ENCODE measurements at regions not wholly inside any gene's neighbourhood (a gene's known extent, or its start where the extent isn't known, plus 50 kb on each side); places are given as distances from the start of the nearest gene placed in this dataset.

DNA sequence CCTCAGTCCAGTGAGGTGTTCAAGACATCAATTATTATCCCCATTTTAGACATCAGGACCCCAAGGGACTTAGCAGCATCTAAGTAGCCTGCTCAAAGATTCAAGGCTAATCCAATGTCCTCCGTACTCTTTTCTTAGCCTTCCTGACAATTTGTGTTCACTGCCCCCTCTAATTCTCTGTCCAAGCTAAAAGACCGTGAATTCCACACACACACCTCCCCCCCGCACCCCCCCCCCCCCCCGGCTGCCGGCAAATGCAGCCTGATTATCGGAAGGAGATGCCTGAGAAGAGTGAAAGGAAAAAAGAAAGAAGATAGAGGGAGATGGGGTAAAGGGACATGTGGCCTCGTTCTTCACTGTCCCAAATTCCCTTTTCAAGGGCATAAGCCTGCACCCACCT is 58.1 kb upstream of the NLK start:
- Histone ChIP-seq H3K4me1 (ENCODE audit: control insufficient read depth in 1 of 2, insufficient read depth in 2 of 2, low read length in 2 of 2) (peaks cover 0 to 3% of the 10 kb centered on the region in 2 experiments; a peak in 1 of 4 replicates), H3K4me2 (ENCODE audit: low read length) (no peak overlapping the region), H3K9me2 (ENCODE audit: insufficient read depth) (no peaks in the 10 kb centered on the region), H4K20me1 (ENCODE audit: insufficient read depth) (no peaks in the 10 kb centered on the region), H3K4me3 (replicated peaks in 1 of 2; ENCODE audit: low read depth in 1 of 2, low read length in 2 of 2) (no peak overlapping the region), H3K27ac (ENCODE audit: low read depth, low read length) (no peak overlapping the region), H3K79me2 (ENCODE audit: insufficient read depth, low read length) (no peaks in the 10 kb centered on the region), H3K9ac (ENCODE audit: low read length) (no peak overlapping the region), H3K27me3 (ENCODE audit: insufficient read depth, low read length) (no peaks in the 10 kb centered on the region), H2AFZ (ENCODE audit: low read depth, low read length, poor library complexity, severe bottlenecking) (no peak overlapping the region), H3K9me3 (ENCODE audit: control insufficient read depth in 1 of 2, insufficient read depth in 1 of 2, low read depth in 1 of 2, low read length in 2 of 2) (no peaks in the 10 kb centered on the region), H3K36me3 (ENCODE audit: control insufficient read depth in 1 of 2, insufficient read depth in 2 of 2, low read length in 2 of 2) (no peaks in the 10 kb centered on the region)
- no TSS peak for BruUV-seq (replicated peaks)
- RAD21 ChIA-PET (ENCODE audit: low non-redundant PET in 1 of 2, low total read pairs in 2 of 2, uncharacterized antibody in 2 of 2, unreplicated experiment in 2 of 2), result no interaction called here
- ATAC-seq (no peak), DNase-seq (ENCODE audit: low read depth, low spot score) (no peak)
- TF ChIP-seq EZH2 (IDR thresholded peaks at IDR 0.05) (no peak), SP1 (IDR thresholded peaks at IDR 0.05; ENCODE audit: low read depth) (no peak), FOSL1 (IDR thresholded peaks at IDR 0.05; ENCODE audit: low read depth) (no peak), SRF (IDR thresholded peaks at IDR 0.05; ENCODE audit: low read depth) (no peak), ZNF274 (IDR thresholded peaks at IDR 0.05; ENCODE audit: low read depth, low read length) (no peak), SIN3A (IDR thresholded peaks at IDR 0.05; ENCODE audit: low read depth) (no peak), CEBPB (IDR thresholded peaks at IDR 0.05; ENCODE audit: low read depth) (no peak), TCF7L2 (IDR thresholded peaks at IDR 0.05; ENCODE audit: borderline replicate concordance, extremely low read depth, insufficient read depth, insufficient read length) (no peak), JUND (IDR thresholded peaks at IDR 0.05) (no peak), YY1 (IDR thresholded peaks at IDR 0.05; ENCODE audit: extremely low read depth, insufficient replicate concordance, low read depth, low read length) (no peak), CBX3 (IDR thresholded peaks at IDR 0.05; ENCODE audit: low read depth) (no peak), EGR1 (IDR thresholded peaks at IDR 0.05; ENCODE audit: low read depth) (no peak), EZH2phosphoT487 (IDR thresholded peaks at IDR 0.05; ENCODE audit: borderline replicate concordance) (no peak), ZFX (IDR thresholded peaks at IDR 0.05) (no peak), RAD21 (IDR thresholded peaks at IDR 0.05; ENCODE audit: low read depth) (no peak)
- TF ChIP-seq, protein P1, sequence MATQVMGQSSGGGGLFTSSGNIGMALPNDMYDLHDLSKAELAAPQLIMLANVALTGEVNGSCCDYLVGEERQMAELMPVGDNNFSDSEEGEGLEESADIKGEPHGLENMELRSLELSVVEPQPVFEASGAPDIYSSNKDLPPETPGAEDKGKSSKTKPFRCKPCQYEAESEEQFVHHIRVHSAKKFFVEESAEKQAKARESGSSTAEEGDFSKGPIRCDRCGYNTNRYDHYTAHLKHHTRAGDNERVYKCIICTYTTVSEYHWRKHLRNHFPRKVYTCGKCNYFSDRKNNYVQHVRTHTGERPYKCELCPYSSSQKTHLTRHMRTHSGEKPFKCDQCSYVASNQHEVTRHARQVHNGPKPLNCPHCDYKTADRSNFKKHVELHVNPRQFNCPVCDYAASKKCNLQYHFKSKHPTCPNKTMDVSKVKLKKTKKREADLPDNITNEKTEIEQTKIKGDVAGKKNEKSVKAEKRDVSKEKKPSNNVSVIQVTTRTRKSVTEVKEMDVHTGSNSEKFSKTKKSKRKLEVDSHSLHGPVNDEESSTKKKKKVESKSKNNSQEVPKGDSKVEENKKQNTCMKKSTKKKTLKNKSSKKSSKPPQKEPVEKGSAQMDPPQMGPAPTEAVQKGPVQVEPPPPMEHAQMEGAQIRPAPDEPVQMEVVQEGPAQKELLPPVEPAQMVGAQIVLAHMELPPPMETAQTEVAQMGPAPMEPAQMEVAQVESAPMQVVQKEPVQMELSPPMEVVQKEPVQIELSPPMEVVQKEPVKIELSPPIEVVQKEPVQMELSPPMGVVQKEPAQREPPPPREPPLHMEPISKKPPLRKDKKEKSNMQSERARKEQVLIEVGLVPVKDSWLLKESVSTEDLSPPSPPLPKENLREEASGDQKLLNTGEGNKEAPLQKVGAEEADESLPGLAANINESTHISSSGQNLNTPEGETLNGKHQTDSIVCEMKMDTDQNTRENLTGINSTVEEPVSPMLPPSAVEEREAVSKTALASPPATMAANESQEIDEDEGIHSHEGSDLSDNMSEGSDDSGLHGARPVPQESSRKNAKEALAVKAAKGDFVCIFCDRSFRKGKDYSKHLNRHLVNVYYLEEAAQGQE (IDR thresholded peaks at IDR 0.05; ENCODE audit: low read depth), result no peak
- TF ChIP-seq, protein P2, sequence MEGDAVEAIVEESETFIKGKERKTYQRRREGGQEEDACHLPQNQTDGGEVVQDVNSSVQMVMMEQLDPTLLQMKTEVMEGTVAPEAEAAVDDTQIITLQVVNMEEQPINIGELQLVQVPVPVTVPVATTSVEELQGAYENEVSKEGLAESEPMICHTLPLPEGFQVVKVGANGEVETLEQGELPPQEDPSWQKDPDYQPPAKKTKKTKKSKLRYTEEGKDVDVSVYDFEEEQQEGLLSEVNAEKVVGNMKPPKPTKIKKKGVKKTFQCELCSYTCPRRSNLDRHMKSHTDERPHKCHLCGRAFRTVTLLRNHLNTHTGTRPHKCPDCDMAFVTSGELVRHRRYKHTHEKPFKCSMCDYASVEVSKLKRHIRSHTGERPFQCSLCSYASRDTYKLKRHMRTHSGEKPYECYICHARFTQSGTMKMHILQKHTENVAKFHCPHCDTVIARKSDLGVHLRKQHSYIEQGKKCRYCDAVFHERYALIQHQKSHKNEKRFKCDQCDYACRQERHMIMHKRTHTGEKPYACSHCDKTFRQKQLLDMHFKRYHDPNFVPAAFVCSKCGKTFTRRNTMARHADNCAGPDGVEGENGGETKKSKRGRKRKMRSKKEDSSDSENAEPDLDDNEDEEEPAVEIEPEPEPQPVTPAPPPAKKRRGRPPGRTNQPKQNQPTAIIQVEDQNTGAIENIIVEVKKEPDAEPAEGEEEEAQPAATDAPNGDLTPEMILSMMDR (IDR thresholded peaks at IDR 0.05 in 2 of 3, conservative IDR thresholded peaks at IDR 0.05 in 1 of 3; ENCODE audit: borderline replicate concordance in 1 of 3, insufficient read depth in 1 of 3, low read depth in 2 of 3, low read length in 2 of 3), result no peak
- TF ChIP-seq, protein P3, sequence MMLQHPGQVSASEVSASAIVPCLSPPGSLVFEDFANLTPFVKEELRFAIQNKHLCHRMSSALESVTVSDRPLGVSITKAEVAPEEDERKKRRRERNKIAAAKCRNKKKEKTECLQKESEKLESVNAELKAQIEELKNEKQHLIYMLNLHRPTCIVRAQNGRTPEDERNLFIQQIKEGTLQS (IDR thresholded peaks at IDR 0.05), result no peak
- TF ChIP-seq, protein P4, sequence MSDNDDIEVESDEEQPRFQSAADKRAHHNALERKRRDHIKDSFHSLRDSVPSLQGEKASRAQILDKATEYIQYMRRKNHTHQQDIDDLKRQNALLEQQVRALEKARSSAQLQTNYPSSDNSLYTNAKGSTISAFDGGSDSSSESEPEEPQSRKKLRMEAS (IDR thresholded peaks at IDR 0.05), result no peak
- TF ChIP-seq, protein P5, sequence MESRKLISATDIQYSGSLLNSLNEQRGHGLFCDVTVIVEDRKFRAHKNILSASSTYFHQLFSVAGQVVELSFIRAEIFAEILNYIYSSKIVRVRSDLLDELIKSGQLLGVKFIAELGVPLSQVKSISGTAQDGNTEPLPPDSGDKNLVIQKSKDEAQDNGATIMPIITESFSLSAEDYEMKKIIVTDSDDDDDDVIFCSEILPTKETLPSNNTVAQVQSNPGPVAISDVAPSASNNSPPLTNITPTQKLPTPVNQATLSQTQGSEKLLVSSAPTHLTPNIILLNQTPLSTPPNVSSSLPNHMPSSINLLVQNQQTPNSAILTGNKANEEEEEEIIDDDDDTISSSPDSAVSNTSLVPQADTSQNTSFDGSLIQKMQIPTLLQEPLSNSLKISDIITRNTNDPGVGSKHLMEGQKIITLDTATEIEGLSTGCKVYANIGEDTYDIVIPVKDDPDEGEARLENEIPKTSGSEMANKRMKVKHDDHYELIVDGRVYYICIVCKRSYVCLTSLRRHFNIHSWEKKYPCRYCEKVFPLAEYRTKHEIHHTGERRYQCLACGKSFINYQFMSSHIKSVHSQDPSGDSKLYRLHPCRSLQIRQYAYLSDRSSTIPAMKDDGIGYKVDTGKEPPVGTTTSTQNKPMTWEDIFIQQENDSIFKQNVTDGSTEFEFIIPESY (IDR thresholded peaks at IDR 0.05; ENCODE audit: extremely low read depth, insufficient replicate concordance, low read length), result no peak
- POLR2A ChIA-PET, result no interaction called here
- CTCF ChIA-PET, result no interaction called here
- intact Hi-C loops (cut with micrococcal nuclease), result no loop called here
